Embryonic facial prominence (tissue), 1 donor: ENCODE measurements at regions not wholly inside any gene's neighbourhood (a gene's known extent, or its start where the extent isn't known, plus 50 kb on each side); places are given as distances from the start of the nearest gene placed in this dataset.

ENCODE experiments used
- DNase-seq: peaks from one replicate; pipeline ENCODE4 v3.0.0-alpha.2; 2016; ENCODE audit errors: extremely low spot score

DNA sequence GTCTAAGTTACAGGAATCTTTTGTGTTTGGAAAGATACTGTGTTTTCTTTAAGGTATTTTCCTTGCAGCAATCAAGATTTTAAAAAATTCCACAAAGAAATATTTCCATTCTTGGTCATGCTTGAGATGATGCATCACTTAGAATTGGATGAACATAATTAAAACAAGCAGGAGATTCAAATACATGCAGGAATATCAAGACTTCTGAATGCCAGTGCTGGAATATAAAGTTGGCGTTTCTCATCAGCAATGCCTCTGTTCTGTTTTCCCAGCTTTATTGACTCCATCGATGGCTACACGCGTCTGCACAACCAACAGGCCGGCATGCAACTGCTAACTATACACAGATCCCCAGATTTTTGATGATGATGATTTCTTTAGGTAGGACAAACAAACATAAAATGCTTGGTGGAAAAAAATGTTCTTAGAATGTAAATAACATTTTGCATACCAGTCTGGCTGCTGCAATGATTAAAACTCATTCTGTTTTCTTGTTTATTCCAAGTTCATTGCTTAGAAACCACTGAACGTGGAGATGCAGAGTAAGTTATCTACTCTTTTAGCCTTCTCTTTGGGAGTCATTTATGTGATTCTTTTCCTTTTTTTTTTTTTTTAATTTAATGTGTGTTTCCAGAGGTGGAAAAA is 91.3 kb upstream of the FAM171A1 start:
- DNase-seq, result peak; percentile 27

GRCh38 chr10:15461353-15462108 is 90.4 kb upstream of the FAM171A1 start:
- DNase-seq, result no peak

GRCh38 chr10:15460661-15461060 is 89.6 kb upstream of the FAM171A1 start:
- no peak for DNase-seq

DNA sequence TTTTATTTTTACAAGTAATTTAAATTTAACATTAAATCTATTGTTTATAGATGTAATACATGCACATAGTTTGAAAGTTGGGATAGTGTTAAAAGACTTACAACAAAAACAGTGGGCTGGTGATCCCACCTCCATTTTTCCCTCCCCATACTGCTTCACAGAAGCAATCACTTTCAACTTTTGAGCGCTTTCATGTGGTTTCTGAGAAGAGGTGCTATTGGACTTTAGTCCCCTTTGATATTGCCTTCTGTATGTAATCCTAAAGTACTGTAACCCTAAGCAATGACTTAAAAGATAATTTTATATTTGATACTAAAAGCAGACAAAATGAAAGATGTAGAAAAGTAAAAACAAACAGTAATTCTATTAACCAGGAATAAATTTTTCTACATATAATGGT is 88.1 kb upstream of the FAM171A1 start:
- DNase-seq, result no peak

DNA sequence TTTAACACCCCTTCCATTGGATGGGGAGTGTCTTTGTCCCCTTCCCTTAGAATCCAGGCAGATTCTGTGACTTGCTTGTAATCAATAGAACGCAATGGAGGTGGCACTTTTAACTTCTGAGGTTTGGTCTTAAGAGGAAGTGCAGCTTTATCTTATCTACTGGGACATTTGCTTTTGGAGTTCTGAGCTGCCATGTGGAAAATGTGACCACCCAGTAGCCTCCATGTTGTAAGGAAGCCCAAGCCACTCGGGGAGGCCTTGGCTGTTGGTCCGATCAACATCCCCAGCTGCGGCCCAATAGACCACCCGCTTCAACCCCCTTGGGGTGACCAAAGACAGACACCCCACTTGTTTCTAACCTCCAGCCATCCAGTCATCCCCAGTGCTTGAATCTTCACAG is 86.3 kb upstream of the FAM171A1 start:
- no peak for DNase-seq

DNA sequence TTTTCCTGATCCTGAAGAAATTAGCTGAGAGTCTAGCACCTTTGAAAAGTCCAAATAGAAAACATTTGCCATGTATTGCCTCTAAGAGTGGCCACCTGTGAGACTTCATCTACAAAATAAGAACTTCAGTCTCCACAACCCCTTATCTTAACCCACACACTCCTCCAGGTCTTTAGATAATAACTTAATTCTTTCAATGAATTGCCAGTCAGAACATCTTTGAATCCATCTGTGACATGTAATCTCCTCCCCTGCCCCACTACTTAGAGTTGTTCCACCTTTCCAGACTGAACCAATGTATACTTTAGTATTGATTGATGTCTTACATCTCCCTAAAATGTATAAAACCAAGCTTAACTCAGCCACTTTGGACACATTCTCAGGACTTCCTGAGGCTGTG is 84.4 kb upstream of the FAM171A1 start:
- DNase-seq, result no peak

DNA sequence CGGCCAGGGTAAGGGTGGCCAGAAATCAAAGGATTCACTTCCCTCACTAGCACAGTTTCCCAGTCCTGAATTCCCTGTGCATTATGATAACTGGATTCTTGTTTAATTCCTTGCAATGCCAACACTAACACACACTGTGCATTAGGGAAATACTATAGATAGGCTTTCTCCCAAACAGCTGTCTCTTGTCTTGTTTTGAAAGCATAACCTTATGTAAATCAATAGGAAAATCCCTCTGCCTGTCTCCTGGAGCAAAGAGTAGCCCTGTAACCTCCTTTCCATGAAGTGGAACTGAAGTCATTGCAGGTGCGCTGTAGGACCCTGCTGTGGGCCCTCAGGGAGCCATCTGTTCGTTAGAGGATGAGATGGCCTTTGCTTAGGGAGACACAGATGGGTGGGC is 82.8 kb upstream of the FAM171A1 start:
- DNase-seq, result no peak

- DNase-seq, result no peak
Observed at GRCh38 chr10:15453457-15453856, 82.4 kb upstream of the FAM171A1 start.

DNA sequence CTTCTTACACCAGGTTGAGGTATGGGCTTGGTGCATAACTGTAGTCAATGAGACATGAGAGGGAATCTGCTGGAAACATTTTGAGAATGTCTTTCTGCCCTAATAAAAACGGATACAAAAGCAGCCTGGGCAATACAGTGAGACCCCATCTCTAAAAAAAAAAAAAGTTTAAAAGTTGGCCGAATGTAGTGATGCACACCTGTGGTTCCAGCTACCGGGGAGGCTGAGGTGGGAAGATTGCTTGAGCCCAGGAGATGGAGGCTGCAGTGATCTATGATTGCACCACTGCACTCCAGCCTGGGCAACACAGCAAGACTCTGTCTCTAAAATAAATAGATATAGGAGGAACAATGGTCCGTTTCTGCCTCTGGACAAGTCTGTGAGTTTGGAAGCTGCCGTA is 81.5 kb upstream of the FAM171A1 start:
- DNase-seq, result no peak

GRCh38 chr10:15451137-15452094 is 80.3 kb upstream of the FAM171A1 start:
- no peak for DNase-seq

DNA sequence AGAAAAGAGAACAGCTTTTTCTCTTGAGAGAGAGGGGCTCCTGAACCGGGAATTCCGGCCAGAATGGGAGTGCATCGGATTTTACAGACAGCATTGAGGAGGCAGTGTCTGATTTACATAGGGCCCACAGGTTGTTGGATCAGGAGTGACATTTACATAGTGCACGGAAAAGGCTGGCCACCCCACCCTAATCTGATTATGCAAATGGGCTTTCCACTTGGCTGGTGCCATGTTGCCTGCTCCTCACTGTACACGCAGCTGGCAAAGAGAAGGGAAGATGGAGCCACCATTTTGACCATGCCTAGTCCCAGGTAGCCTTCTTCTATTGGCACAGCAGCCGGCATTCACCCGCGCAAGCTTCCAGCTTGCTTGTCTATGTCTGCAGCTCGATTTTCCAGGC is 77.5 kb upstream of the FAM171A1 start:
- no peak for DNase-seq

GRCh38 chr10:15445006-15445390 is 73.9 kb upstream of the FAM171A1 start:
- DNase-seq, result no peak

GRCh38 chr10:15444105-15445005 is 73.3 kb upstream of the FAM171A1 start:
- no peak for DNase-seq

GRCh38 chr10:15442056-15442455 is 71.0 kb upstream of the FAM171A1 start:
- no peak for DNase-seq

GRCh38 chr10:15440204-15440711 is 69.2 kb upstream of the FAM171A1 start:
- no peak for DNase-seq

- DNase-seq, result no peak
Observed at GRCh38 chr10:15439341-15439842, 68.3 kb upstream of the FAM171A1 start.

DNA sequence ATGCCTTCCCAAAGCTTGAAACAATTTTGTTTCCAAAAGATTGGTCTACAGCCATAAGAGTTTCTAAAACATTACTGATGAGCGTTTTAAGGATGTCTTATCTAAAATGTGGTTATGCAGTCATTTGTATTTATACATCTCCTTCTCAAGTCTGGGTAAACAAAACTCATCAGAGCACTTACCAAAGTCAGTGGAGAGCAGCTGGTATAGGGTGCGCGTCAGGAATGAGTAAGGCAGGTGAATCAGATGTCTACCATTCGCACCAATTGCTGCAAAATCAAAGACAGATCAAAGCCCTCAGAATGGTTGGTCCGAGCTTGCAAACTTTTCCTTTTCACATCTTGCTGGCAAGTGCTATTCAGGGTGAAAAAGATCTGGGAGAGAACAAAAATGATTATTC is 65.6 kb upstream of the FAM171A1 start:
- DNase-seq, result no peak

DNA sequence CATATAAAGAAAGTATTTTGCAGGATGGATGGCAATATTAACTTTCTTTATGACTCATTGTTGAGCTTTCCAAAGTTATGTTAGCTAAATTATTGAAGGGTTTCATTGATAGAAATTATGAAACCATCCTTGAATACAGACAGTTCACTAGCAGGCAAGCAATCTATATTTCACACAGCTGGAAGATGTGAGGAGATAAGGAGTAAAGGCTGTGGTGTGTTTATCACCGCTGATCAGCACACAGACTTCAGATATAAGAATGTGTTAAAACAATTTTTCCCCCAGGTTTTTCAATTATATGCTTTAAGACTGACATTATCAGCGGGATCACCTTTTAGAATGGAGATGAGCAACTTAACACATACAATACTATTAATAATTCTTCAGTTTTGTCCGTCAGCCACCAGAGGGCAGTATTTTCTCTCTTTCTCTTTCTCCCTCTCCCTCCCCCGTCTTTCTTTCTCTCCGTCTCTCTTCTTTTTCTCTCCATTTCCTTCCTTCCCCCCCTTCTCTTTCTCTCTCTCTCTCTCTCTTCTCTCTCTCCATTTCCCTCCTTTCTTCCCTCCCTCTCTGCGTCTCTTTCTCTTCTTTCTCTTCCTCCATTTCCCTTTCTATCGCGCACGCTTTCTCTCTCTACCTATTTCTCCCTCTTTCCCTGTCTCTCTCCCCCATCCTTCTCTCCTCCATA is 62.9 kb upstream of the FAM171A1 start:
- DNase-seq, result peak; percentile 39

GRCh38 chr10:15432266-15432665 is 61.2 kb upstream of the FAM171A1 start:
- no peak for DNase-seq
